NCI-H82 treated with DMSO at 0.1 percent for 48 hours (cell line): ENCODE measurements at regions not wholly inside any gene's neighbourhood (a gene's known extent, or its start where the extent isn't known, plus 50 kb on each side); places are given as distances from the start of the nearest gene placed in this dataset.

Experiments used
- DNase-seq: peaks from one replicate; lab custom pipeline; 2025; ENCODE audit not compliant: unreplicated experiment; lab: John Stamatoyannopoulos, UW

GRCh38 chr15:97443101-97443500 is 517.4 kb upstream of the ARRDC4 start:
- no peak for DNase-seq

DNA sequence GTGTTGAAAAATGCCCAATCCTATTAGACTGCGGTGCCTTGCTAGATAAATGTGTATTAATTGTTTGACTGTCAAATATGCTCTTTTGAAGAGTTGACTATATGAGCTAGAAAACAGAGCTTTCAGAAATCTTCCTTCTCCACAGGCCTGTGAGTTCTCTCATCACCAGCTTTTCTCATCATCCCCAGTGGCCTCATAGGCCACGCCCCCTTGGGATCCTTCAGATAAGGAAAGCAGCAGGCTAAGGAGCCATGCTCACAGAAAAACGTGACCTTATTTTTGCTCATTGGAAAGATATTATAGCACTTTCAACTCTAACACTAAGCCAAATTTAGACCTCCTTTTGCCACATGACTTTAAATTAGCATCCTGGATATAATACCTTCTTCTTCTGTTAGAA is 514.4 kb upstream of the ARRDC4 start:
- DNase-seq, result no peak

GRCh38 chr15:97456521-97457202 is 503.8 kb upstream of the ARRDC4 start:
- DNase-seq, result no peak

- DNase-seq, result no peak
Observed at GRCh38 chr15:97457203-97457847, 503.2 kb upstream of the ARRDC4 start.

- no peak for DNase-seq
Observed at GRCh38 chr15:97459771-97460170, 500.7 kb upstream of the ARRDC4 start.

DNA sequence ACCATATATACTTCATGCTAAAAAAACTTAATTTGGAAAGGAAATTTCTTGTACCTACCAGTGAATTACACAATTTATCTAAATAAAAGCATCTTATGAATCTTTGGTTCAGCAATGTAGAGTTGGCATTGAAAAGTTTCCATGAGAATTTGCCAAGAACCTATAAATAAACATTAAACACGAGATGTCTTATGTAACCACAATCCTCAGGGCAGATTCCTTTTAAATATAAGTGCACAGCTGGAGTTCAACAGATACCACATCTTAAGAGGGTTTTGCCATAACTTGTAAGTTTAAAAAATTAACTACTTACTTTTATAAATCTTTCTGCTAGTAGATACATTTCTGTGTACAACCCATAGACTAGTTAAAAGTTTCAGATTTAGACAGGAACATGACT is 499.3 kb upstream of the ARRDC4 start:
- no peak for DNase-seq

DNA sequence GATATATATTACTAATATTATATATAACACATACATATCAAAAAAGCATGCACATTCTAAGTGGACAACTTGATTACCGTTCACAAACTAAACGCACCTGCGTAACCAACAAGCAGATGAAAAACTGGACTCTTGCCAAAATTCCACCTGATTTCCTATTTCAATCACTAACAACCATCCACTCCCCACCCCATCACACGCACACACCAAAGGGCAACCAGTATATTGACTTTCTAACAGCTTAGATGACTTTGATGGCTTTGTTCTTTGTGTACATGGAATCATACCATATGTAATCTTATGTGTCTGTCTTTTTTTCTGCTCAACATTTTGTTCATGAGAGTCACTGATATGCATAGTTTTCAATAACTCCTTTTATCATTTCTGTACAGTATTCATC is 496.8 kb upstream of the ARRDC4 start:
- no peak for DNase-seq

- no peak for DNase-seq
Observed at GRCh38 chr15:97470417-97470816, 490.1 kb upstream of the ARRDC4 start.

GRCh38 chr15:97473627-97474026 is 486.9 kb upstream of the ARRDC4 start:
- no peak for DNase-seq

- DNase-seq, result no peak
Observed at GRCh38 chr15:97479957-97480356, 480.5 kb upstream of the ARRDC4 start.

GRCh38 chr15:97482521-97482920 is 478.0 kb upstream of the ARRDC4 start:
- no peak for DNase-seq

- DNase-seq, result no peak
Observed at GRCh38 chr15:97483232-97483631, 477.3 kb upstream of the ARRDC4 start.

GRCh38 chr15:97490429-97490828 is 470.1 kb upstream of the ARRDC4 start:
- DNase-seq, result no peak

GRCh38 chr15:97501291-97501690 is 459.2 kb upstream of the ARRDC4 start:
- DNase-seq, result no peak

- no peak for DNase-seq
Observed at GRCh38 chr15:97502038-97502437, 458.5 kb upstream of the ARRDC4 start.

GRCh38 chr15:97504031-97504792 is 456.3 kb upstream of the ARRDC4 start:
- DNase-seq, result no peak

DNA sequence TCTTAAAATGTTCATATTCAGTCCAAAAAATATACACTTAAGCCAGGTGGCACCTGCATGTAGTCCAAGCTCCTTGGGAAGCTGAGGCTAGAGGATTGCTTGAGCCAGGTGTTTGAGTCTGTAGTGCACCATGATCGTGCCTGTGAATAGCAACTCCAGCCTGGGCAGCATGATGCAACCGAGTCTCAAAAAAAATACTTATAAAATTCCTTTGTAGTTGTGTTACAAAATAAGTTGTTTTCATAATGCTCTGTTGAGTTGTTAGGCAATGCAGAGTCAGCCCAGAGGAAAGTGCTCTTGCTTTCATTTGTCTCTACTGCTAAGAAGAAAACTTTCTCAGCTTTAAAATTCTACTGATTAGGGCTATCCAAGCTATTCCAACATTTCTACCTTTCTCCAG is 442.8 kb upstream of the ARRDC4 start:
- DNase-seq, result no peak

DNA sequence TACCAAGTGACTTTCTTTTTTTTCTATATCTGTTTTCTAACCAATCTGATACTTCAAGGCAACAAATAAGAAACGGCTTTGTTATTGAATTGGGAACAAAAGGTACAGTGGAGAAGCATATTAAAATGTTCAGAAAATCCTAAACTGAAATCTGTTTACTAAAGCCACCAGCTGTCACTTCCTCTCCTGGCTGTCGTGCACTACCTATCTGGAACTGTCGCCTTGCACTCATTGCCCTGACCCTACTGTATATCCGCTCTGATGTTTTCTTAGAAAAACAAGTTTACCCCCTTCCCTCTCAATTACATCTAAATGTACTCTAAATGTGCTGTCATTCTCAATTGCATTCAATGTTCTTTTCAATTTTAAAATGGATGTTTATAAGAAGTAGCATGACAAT is 439.8 kb upstream of the ARRDC4 start:
- peak; percentile 48 for DNase-seq

DNA sequence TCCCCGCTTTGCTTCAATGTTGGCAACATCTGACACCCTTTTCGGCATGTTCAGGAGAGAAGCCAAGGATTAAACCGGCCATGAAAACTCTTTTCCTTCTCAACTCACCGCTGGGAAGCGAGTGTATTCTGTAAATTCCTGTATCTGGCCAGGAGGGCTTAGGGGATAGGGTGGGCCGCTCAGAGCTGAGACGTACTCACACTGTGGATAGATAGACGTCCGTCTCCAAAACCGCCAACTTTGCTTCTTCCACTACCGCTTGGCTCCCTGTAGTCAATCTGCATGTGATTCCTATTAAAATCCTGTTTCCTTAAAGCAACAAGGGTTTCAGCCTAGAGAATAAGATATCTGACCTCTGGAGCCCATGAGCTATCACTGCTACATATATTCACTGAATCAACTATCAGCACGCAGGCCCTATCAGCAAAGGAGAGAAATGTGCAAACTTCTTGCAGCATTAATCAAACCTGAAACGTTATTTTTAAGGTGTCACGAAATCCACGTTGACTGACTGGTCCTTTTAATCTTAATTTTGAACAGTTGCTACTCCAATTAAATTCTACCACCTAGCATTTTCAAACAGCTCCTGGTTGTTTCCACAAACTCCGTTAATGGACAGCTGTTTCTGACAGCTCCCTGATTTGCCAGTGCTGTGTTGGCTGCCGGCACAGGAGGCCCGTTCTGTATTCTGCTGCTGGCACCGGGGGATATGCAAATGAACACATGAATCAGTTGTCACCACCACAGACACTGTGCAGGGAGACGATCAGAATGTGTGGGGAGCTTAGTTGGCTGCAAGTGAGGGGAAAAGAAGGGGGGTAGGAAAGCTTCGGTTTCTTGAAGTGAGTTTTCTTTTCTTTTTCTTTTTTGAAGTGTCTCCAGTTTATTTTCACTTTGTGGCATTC is 438.9 kb upstream of the ARRDC4 start:
- no peak for DNase-seq

GRCh38 chr15:97522347-97522746 is 438.2 kb upstream of the ARRDC4 start:
- no peak for DNase-seq

- no peak for DNase-seq
Observed at GRCh38 chr15:97525809-97526208, 434.7 kb upstream of the ARRDC4 start.
